ENCODE measurements at regions not wholly inside any gene's neighbourhood (a gene's known extent, or its start where the extent isn't known, plus 50 kb on each side); places are given as distances from the start of the nearest gene placed in this dataset.

DNA sequence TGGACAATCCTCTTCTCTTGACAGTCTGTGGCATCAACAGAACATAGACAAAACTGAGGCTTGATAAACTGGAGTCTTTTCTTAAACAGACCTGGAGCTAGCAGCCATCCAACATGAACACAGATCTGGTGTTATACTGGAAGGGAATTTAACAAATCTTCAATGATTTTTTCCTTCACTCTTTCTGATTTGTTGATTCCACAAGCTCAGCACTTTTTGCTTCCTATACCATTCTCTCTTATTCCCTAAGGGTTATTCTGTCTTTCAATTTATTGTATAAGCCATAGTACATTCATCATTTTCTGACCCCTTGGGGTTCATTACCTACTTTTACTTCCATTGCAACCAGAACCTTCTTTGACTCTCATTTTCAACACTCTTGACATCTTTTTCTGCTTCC lies 1255.6 kb downstream of the NLGN4Y start:
- TF ChIP-seq POLR2A (IDR thresholded peaks at IDR 0.05; ENCODE audit: low read depth, low read length): no peak
- TF ChIP-seq POLR2AphosphoS5 (IDR thresholded peaks at IDR 0.05; ENCODE audit: low read depth, low read length): no peak
- no peak for TF ChIP-seq POU2F2 (IDR thresholded peaks at IDR 0.05; ENCODE audit: low read depth, low read length)
- no peak for TF ChIP-seq TAF1 (IDR thresholded peaks at IDR 0.05; ENCODE audit: low read depth, low read length)
- TF ChIP-seq SPI1 (IDR thresholded peaks at IDR 0.05; ENCODE audit: low read depth, low read length): no peak
- no peak for TF ChIP-seq PAX5 (IDR thresholded peaks at IDR 0.05; ENCODE audit: insufficient read depth, low read length, severe bottlenecking)

Measured in GM12891 (cell line).